K562 (cell line): ENCODE measurements at regions not wholly inside any gene's neighbourhood (a gene's known extent, or its start where the extent isn't known, plus 50 kb on each side); places are given as distances from the start of the nearest gene placed in this dataset.

Source experiments
- ETV5 ChIP-seq: sonication (generic); formaldehyde crosslinking; IDR thresholded peaks from 2 replicates; pipeline ENCODE4 v1.4.0; 2020; ENCODE audit warnings: low read depth, mild to moderate bottlenecking, missing genetic modification reagents
- GTF2F1 ChIP-seq: IDR thresholded peaks from 2 replicates; pipeline ENCODE4 v1.6.1; 2011; ENCODE audit warnings: low read depth, low read length, improper control_type of control experiment
- HDAC2 ChIP-seq: fragments of 450-650 bp; IDR thresholded peaks from 2 replicates; pipeline ENCODE4 v1.6.1; 2016; ENCODE audit warnings: mild to moderate bottlenecking
- ZNF395 ChIP-seq: fragments of 200-800 bp; sonication (Bioruptor generic); IDR thresholded peaks from 2 replicates; pipeline ENCODE4 v1.6.1; 2017; ENCODE audit warnings: missing genetic modification characterization, missing compliant biosample characterization

- TF ChIP-seq ZNF395 (CRISPR knock-in tag) (no peak), GTF2F1 (no peak), ETV5 (no peak), HDAC2 (no peak)
Measured at GRCh38 chr1:168405906-168406549, 125.4 kb downstream of the TBX19 start.
